Myocyte (in vitro differentiated cells): ENCODE measurements at regions not wholly inside any gene's neighbourhood (a gene's known extent, or its start where the extent isn't known, plus 50 kb on each side); places are given as distances from the start of the nearest gene placed in this dataset.

Experiments
- DNase-seq: peaks from one replicate; pipeline ENCODE4 v3.0.0-alpha.2; 2012; ENCODE audit warnings: low read depth

DNA sequence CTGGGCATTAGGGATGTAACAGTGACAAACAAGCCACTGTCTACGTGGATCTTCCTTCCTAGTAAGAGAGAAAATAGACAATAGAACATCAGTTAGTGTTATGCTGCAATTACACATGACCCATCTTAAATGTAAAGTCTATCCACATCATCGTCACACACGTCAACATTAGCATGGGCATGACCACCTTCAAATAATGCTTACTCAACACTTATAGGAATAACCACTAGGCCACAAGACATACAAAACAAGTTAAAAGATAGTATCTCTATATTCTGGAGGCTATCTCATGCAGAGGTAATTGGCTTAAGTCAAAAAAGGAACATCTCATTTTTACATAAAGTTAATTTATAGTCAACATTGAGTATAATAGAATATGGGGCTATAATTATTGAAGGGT lies 156.5 kb downstream of the MOXD1 start:
- DNase-seq = no peak

DNA sequence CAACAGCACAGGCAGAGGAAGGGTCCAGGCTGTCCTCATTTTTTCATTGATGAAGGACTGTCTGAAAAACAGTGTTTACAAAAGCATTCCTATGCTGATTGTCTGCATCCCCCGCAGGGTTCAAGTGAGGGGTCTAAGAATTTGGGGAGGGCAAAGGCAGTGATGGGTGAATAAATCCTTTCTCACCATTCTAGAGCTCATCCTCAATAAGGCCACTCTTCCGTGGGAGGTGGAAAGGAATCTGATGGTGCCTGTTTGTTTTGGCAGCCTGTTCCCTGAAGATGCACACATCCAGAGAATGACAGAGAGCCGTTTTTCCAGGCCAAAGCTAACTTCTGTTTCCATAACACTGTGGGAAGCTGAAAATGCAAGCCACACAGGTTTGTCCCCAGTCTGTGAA lies 164.5 kb downstream of the MOXD1 start:
- no peak for DNase-seq

DNA sequence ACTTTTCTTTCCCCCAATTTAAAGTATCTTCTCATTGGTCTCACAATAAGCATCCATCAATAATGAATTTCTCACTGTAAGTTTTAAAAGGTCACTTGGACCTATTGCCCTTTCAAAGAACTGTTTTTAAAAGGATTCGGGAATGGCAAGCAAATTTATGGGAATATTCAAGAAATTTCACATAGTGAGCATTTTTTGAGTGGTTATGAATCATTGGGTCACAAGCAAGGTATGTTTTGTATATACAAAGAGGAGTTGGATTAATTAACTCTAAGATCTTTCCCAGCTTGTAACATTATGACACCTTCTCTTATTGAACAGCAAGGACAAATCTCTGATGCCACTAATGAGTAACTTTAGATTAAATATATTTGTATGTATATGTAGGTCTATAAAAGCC lies 165.0 kb downstream of the MOXD1 start:
- no peak for DNase-seq

DNA sequence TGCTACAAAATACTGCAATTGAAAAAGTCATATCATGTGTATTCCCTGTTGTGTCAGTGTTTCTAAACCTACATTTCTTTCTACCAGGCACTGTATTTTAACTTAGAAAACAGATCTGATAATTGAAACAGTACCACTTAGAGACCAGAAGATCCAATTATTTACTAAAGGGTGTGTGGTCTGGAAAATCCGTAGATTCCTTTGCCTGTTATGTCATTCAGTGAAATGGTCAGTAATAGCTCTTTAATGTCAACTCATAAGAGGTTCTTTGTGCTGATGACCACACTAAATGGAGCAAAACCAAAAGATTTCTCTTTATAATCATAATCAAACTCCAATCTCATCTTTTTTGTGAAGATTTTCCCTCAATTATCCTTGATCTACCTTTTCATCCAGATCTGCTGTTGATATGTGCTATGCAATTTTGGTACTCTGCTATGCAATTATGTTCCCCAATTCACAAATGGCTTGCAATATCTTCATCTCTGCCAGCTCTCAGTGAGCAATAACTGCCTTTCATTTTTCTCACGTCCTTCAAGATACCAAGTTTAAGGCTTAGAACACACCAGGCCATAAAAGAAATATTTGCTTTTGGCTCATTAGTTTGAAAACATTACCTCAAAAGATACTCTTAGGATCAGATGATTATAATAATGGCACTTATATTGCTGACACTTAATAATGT lies 165.5 kb downstream of the MOXD1 start:
- no peak for DNase-seq

DNA sequence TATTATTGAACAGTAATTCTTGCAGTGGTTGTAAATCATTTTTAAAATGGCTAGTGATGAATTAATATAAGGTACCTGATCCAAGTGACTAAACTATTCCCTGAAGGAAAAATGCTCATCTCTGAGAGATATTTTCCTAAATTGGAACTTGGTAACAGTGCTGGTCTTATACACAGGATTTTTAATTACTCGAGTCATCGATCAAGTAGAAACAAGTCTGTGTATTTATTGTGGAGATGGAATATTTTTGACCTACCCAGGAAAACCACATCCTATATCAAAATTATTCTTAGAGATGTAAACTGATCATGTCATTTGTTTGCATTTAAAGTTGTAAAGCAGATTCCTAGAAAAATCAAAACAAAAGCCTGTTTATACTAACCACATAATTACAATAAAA lies 166.9 kb downstream of the MOXD1 start:
- no peak for DNase-seq

DNA sequence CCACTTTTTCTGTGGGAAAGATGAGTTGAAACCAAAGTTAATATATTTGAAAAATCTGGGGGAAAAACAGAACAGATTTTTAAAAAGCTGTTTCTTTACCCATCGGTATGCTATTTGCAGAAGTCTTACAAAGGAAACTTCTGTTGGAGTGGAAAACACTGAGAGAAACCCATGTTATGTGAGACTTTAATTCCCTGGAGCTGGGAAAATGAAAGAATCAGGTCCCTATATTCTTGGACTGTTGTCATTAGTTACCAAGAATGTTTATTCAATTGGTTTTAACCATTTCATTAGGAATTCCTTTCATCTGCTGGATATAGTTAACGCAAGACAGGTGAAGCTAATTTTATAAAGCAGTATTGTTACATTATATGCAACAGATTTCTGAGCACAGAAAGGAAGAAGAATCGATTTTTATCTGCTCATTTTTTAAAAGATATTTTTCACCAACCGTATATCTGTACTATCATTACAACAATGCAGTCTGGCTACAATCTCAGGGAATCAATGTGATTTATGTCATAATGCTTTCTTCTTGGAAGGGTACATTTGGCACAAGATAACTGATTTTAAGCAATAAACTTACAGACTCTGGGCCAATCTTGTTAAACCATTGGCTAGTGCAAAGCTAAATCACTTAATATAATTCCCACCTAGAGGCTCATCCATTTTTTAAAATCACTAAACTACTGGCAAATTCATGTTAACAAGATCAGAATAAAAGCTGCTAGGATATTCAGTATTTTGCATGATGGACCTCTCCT lies 170.0 kb downstream of the MOXD1 start:
- DNase-seq = no peak

DNA sequence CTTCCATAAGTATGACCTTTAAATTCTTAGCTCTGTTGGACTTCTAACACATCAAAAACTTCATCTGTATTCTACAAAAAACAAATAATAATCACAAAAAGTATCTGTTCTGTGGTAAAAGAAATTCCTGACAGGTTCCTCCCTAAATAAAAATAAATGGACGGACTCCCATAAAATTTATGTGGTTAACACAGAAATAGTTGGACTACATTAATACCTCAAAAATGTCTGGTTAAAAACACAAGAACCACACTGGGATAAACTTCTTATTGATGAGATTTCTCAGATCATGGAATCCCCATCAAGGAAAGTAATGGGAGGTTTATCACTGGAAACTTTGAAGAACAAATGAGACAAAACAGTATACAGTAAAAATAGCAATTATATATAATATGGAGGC lies 172.4 kb downstream of the MOXD1 start:
- DNase-seq = peak; percentile 64

DNA sequence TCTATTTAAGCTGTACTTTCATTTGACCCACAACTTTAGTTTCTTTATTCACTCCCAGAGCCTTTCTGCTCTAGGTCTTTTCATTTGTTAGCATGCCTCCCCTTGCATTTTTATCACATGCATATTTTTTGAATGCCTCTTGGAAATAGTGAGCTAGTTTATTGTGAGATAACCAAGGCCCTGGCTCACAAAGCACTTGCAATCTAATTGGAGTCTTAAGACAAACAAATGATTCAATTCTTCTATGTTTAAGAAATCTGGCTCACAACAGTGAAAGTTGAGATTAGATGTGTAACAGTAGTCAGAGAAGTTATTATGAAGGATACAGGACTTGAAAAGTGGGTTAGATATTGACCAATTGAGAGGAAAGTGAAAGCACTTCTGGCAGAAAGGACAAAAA lies 173.4 kb downstream of the MOXD1 start:
- DNase-seq = no peak

DNA sequence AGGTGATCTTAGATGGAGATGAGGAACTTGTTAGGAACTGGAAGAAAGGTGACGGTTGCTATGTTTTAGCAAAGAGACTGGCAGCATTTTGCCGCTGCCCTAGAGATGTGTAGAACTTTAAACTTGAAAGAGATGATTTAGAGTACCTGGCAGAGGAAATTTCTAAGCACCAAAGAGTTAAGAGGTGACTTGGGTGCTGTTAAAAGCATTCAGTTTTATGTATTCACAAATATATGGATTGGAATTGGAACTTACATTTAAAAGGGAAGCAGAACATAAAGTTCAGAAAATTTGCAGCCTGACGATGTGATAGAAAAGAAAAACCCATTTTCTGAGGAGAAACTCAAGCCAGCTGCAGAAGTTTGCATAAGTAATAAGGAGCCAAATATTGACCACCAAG lies 176.3 kb downstream of the MOXD1 start:
- no peak for DNase-seq

DNA sequence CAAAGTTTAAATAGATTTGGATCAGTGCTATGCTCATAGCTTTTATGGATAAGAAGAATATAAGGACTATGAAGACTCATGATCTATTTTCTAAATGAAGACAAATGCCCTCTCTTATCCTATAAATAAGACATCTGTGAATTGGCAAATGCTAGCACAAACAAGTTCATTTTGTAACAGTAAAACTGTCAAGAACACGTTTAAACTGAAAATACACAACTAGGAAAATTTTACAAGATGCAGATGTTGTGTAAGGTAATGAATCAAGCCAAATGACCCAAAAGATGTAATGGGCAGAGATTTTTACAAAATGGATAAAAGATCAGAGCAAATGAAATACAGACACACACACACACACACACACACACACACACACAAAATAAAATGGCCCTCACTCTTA lies 180.5 kb downstream of the MOXD1 start:
- no peak for DNase-seq

DNA sequence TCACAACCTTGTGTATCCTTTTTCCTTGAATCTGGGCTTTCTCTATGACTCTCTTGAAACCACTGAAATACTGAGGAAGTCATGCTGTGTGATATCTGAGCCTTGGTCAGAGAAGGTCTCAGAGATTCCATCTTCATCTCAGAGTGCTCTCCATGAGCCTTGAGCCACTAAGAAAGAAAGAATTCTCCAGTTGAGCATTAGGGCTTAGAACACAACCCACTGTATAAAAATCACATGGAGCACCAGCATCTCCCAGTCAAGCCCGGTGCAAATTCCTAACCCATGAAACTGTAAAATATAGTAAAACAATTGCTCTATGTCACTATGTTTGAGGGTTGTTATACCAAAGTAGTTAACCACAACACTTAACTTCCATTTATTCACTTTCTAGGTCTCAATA lies 181.4 kb downstream of the MOXD1 start:
- DNase-seq = no peak

DNA sequence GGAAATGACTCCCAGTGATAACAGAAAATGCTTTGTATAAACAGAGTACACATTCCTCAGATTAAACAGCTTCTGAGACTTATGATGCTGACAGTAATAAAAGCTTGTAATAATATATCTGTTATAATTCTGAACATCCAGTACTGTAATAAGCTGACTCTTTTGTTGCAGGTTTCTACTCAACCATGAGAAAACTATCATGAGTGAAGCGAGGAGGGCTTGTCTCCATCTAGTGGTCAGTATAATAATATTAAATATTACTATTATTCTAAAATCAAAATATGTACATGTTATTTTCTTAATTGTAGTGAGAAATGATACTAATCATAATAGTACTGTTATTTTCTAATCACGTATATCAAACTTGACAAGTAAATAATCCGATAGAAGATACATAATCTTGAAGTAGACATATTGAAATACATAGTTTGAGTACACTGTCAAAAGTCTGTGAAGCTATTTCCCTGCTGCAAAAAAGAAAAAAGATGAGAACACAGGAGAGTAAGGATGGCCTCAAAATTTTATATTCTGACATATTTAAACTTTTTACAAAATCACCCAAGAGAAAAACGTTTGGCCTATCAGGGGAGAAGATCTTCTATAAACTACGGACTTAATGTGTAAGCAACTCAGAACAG lies 183.1 kb downstream of the MOXD1 start:
- DNase-seq = peak; percentile 40

DNA sequence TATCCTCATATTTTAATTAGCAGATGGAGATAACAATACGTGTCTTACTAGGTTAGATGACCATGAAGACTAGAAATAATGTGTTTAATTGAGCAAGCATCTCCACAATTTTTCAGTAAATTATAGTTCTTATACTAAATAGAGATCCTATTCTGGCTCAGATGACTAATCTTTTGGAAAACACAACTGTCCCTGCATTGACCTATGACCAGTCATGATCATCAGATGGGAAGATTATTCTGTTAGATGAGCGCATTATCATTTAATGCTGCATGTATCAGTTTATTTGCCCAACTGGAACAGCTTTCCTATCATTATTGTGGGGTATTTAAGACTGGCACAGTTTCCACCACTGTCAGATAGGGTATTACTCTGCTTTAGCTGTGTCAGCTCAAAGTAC lies 185.5 kb downstream of the MOXD1 start:
- no peak for DNase-seq

DNA sequence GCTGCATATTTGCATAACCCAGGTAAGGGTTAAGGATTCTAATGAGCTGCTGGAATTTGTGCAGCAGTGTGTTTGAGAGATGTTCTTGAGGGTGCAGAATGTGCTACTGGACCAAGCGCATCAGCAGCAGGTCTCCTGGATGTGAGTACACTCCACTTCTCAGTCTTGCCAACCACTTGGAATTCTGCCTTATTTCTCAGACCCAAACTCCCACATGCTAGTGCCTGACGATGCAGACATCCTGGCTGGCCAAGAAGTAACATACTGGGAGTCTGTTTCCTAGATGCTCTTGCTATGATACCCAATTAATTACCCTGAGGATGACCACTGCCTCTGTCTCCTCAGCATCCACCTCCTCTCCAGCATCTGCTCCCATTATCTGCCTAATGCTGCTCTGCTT lies 186.6 kb downstream of the MOXD1 start:
- no peak for DNase-seq

DNA sequence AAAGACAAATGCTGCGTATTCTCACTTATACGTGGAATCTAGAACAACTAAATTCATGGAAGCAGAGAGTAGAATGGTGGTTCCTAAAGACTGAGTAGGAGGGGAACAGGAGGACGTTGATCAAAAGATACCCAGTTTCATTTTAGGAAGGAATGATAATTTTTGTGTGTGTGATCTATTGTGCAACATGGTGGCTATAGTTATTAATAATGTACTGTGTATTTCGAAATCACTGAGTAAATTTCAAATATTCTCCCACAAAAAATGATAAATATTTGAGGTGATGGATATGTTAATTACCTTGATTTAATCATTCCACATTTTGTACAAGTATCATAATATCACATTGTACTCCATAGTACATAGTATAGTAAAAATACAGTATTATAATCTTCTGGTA lies 187.5 kb downstream of the MOXD1 start:
- no peak for DNase-seq

DNA sequence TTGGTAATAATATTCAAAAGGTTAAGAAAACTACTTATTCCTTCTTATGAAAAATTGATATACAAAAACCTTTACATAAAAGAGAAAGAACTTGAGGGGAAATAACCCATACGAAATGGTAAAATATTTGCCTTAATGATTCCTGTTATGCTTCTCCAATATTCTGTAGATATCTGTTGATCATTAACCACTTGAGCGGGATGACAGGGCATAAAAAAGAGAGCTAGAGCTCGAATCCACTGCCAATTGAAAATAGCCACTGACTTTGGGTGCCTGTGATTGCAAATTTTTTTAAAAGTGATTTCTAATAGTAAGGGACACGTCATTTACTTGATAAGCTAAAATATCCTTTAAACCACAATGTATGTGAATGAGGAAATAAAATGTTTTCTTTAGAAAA lies 188.1 kb downstream of the MOXD1 start:
- no peak for DNase-seq

DNA sequence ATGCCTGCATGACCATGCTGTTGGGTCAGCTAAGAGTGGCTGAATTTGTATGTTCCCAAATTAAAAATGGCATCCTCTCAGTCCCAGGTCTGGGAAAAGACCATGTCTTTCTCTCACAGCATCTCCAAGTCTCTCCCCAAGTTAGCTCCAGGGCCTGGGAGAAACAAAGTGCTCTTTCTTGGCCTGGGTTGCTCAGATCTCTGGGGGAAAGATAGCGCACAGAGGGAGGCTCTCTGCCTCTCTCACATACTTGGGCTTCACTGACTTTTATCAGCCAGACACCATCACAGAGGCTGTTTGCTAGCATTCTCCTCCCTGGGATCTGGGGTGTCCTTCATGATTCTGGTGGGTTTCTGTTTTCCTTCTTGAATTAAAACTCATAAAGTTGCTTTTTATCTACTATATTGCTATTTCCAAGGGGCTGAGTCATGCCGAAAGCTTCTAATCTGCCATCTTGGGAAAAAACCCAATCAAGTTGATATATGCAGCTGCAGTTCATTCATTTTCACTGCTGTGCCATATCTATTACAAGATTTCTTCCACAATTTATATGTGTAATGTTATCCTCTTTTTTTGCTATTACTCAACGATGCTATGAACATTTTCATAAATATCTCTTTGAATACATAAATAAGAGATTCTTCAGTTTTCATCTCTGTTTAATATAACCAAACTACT lies 190.2 kb downstream of the MOXD1 start:
- no peak for DNase-seq

DNA sequence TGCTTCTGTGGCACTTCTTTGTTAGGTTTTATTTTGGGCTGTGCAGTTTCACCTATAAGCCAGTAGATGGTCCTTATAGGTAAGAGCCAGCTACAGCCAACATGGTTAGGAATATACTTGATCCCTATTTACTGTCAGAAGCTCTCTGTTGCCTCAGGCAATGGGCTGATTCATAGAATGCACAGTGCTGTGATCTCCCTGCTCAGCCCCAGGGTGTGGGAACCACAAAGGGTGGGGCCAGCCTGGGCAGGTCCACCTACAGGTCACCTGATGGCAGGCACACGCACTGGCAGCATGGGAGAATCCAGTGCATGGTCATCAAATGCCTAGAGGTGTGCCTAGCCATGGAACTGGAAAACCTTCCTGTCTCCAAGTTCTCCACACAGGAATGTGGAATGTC lies 191.9 kb downstream of the MOXD1 start:
- DNase-seq = no peak

DNA sequence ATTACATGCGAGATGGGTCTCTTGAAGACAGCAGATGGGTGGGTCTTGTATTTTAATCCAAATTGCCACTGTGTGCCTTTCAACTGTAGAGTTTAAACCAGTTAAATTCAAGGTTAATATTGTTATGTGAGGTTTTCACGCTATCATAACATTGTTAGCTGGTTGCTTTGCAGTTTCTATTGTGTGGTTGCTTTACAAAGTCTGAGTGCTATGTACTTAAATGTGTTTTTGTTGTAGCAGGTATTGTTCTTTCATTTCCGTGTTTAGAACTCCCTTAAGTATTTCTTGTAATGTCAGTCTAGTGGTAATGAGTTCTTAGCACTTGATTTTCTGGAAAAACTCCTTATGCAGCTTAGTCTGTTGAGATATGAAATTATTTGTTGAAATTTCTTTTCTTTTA lies 193.3 kb downstream of the MOXD1 start:
- no peak for DNase-seq

DNA sequence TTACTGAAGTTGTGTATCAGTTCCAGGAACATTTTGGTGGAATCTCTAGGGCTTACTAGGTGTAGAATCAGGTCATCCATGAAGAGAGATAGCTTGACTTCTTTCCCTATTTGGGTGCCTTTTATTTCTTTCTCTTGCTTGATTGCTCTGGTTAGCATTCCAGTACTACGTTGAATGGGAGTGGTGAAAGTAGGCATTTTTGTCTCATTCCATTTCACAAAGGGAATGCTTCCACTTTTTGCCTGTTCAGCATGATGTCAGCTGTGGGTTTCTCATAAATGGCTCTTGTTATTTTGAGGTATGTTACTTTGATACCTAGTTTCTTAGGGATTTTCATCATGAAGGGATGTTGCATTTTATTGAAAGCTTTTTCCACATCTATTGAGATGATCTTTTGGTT lies 195.3 kb downstream of the MOXD1 start:
- no peak for DNase-seq

DNA sequence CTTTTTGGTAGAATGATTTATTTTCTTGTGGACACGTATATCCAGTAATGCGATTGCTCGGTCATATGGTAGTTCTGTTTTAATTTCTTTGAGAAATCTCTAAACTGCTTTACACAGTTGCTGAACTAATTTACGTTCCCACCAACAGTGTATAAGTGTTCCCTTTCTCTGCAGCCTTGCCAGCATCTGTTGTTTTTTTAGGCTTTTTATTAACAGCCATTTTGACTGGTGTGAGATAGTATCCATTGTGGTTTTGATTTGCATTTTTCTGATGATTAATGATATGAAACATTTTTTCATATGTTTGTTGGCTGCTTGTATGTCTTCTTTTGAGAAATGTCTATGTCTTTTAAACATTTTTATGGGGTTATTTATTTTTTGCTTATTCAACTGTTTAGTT lies 196.7 kb downstream of the MOXD1 start:
- DNase-seq = no peak

DNA sequence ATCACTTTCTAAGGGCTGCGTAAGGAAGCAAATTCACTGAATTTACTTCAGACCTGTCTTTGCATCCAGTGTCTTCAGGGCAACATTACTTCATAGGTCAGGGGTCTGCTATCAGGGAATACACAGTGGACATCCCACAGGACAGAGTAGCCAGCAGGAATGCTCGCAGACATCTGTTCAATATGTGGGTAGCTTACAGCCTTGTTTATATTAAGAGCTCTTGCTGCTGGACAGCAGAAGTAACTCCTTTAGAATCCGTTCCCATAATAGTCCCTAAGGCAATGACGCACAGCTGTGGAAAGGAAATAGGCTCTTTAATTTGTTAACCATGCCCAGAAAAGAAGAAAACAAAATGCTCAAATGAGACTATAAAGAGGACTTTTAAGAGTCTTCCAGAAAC lies 198.7 kb downstream of the MOXD1 start:
- peak; percentile 72 for DNase-seq
